Amniotic epithelial cell (primary cell): ENCODE measurements at regions not wholly inside any gene's neighbourhood (a gene's known extent, or its start where the extent isn't known, plus 50 kb on each side); places are given as distances from the start of the nearest gene placed in this dataset.
"Not testable (repeated sequence)": the region's sequence is repeated elsewhere in the genome, so short reads cannot be mapped to it uniquely, and the experiment has no call there.

ENCODE experiments used
- DNase-seq: peaks from one replicate; pipeline ENCODE4 v3.0.0-alpha.2; 2010; ENCODE audit warnings: low read depth

DNA sequence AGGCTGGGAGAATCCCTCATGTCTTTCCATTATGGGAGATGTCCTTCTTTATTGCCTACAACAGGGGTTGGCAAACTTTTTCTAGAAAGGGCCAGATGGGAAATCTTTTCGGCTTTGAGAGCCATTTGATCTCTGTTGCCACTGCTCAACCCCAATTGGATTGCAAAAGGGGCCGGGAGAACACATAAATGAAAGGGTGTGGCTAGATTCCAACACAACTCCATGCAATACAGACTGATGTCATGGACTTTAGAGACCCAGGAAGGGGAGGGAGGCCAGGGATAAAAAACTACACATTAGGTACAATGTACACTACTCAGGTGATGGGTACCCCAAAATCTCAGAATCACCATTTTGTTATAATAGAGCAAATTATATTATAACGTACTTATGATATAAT lies 97.6 kb upstream of the SIM2 start:
- DNase-seq = no peak

DNA sequence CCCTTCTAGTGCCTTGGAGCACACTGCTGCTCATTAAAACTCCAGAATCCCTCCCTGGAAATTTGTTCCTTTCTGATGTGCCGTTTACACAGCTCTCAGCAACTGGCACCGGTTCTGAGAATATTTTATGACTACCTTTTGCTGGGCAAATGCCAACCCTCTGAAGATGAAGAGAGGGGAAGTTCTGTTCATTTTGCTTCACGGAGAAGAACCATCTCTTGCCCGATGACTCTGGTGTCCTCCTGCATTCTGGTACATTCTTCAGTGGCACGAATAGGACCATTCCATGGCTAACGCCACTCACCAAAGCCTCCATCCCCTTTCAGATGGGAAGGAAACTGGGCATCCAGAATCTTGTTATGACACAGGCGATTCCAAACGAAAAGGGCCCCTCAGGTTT lies 96.2 kb upstream of the SIM2 start:
- DNase-seq = no peak

DNA sequence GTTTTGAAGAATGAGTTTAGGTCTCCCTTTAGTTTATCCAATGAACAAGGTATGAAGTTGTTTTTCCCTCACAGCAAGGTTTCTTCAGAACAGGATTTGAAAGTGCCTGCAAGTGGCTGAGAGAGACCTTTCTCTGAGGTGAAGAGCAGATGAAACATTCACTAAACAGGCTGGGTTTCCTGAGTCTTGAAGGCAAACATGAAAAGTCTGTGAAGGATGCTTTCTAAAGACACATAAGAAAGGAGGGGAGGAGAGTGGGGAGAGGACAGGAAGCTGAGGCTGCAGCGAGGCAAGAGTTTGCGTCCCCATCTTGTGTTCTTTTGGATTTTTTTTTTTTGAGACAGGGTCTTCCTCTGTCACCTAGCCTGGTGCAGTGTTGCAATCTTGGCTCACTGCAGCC lies 95.7 kb upstream of the SIM2 start:
- DNase-seq = no peak

DNA sequence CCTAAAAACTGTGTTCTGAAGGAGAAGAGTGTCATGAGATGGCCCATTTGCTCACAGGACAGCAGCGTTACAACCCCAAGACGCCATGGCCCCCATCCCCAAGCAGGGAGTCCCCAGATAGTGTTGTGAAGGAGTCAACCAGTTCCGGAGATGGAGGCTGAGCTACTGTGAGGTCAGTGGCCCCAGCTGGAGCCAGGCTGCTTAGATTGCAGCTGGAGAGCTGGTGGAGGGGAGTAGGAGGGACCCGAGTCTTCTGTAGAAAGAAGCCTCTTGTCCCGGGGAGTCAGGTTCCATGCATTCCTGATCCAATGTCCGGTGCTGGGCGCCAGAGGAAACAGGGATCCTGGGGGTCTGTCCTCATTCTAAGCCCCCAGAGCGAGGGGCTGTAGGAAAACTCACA lies 93.5 kb upstream of the SIM2 start:
- no peak for DNase-seq

DNA sequence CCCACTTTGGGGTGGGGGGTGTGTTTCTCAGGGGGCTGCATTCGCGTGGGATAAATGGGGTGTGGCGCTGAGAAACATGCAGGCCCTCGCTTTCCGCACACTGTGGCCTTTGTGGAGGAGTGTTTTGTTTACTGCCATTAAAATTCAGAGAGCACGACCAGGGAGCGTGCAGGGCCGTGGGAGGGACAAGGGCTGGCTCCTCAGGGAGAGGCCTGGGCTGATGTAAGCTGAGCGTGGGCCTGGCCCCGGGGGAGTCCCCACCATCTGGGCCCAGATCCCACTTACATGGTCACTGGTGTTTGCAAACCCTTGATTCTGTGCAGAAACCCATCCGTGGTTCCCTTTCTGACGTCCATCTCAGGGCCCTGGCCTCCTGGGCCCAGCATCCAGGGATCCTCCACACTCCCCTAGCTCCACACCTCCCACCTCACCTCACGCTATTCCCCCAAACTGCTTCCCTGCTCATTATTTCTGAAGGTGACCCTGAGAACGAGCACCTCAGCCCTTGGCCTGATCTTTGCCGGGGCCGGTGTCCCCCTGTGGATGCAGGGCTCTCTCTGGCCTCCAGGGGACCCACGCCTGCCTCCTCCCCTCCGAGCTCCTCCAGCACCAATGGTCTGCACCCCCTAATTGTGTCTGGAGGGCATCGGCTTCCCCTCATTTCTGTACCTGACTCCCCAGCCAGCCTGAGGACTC lies 92.5 kb upstream of the SIM2 start:
- no peak for DNase-seq

GRCh38 chr21:36606983-36607325 lies 92.0 kb upstream of the SIM2 start:
- no peak for DNase-seq

DNA sequence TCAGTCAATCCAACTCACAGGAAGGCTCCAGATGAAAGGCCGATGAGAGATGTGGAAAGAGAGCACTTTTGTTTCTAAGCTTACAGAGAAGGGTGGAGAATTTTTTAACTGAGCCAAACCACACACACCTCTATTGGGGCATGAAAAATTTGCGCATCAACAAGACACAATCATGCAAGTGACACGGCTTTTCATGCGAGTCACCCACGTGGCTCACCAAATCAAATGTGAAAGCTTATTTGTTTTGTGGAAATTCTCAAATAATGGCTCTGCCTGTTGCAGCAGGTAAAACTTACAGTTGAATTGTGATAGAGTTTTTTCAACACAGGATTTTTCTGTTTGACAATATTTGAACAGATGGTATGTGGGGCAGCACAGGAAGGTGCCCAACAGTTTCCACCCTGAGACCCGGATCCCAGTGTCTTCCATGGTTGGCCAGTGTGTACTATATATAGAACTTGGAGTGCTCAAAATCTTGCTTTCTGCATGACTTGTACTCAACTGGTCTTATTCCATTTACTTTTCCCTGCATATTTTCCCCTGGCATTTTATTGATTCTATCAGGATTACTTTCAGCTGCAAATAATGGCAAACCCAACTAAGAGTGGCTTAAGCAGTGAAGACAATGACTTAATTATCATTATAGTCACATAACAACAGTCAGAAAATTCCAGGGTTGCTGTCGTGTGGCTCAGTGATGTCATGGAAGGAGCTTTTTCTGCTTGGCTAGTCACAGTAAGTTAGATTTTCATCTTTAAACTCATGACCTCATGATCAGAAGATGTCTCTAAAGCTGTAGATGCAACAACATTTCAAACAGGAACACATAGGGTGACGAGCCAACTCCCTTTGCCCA lies 90.6 kb upstream of the SIM2 start:
- no peak for DNase-seq

DNA sequence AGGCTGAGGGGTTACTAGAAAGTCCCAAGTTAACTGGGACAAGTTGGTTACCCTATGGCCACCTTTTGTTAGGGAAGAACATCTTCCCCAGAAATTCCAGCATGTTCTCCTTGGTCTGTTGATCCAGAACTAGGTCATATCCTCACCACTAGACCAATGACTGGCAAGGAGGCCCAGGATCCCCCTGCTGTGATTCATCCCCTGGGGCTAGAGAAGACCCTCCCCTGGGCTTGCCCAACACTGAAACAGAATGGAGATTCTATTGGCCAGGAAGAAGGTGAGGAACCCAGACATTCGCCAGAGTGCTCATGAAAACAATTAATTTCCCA lies 90.1 kb upstream of the SIM2 start:
- DNase-seq = no peak

GRCh38 chr21:36609654-36610053 lies 89.3 kb upstream of the SIM2 start:
- DNase-seq = no peak

GRCh38 chr21:36610201-36610600 lies 88.7 kb upstream of the SIM2 start:
- no peak for DNase-seq

DNA sequence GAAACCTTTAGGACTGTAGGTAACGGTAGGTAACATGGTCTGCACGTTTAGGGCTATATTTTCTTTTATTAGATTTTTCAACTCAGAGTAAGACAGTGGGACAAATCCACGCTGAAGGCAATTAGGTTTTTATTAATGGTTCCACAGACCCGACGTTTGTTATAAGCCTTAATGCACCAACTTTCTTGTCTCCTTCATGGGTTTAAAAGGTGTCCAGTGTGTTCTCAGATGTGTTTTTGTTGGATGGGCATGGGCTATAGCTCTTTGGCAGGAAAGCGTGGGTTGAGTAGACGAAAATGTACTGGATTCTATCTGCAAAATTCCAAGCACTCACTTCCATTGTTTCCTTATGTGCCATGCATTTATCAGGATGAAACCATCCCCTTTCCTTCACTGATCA lies 88.0 kb upstream of the SIM2 start:
- no peak for DNase-seq

- DNase-seq = no peak
Observed at GRCh38 chr21:36611379-36611778, 87.5 kb upstream of the SIM2 start.

DNA sequence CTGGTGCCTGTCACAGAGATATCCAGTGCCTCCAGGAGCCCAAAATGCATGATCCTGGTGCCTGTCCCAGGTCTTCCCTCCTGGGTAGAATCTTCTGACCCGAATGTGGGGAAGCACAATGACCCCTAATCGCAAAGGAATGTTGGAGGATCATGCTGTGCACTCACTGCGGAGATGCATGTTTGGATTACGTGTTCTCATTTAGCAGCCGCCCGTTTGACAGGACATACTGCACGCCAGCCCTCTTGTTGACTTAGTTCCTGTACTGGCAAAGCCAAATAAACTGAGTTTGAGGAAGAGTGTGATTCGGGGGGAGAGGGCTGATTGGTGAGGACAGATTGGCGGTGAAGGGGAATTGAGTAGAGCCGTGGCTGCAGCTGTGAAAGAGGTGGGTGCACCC lies 85.9 kb upstream of the SIM2 start:
- DNase-seq = peak; percentile 21

- DNase-seq = no peak
Observed at GRCh38 chr21:36613554-36613953, 85.4 kb upstream of the SIM2 start.

GRCh38 chr21:36615274-36615964 lies 83.5 kb upstream of the SIM2 start:
- no peak for DNase-seq

- not testable (repeated sequence) for DNase-seq
Observed at GRCh38 chr21:36616773-36617172, 82.1 kb upstream of the SIM2 start.

GRCh38 chr21:36621794-36622193 lies 77.1 kb upstream of the SIM2 start:
- DNase-seq = not testable (repeated sequence)

DNA sequence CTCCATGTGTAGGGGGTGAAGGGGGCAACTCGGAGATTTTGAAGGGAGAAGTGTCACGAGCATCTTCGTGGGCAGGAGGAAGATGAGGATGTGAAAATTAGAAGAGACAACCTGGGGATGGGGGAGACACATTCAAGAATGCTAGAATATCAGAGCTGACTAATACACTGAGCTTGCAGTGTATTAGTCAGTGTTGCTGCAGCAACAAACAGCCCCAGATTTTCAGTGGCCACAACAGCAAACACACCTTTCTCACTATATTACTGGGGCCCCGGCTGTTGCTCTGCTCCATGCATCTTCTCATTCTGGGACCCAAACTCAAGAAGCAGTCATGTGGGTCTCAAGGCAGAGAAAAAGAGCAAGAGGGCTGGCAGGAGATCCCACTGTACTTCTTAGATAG lies 74.8 kb upstream of the SIM2 start:
- DNase-seq = no peak

GRCh38 chr21:36626791-36627190 lies 72.1 kb upstream of the SIM2 start:
- DNase-seq = no peak

DNA sequence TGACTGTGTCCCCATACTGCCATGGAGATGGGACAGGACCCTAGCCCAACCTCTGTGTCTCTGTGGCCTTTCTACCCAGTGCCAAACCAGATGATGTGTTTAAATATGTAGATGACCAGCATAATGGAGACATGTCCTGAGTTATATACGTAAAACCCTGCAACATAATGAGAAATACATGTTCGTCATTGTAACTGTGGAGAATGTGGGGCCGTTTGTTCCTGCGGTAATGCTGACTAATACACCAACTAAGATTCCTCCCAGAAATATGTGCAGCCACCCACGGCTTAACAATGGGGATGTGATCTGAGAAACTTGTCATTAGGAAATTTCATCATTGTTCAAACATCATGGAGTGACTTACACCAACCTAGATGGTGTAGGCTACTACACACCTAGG lies 71.7 kb upstream of the SIM2 start:
- DNase-seq = peak; percentile 21

DNA sequence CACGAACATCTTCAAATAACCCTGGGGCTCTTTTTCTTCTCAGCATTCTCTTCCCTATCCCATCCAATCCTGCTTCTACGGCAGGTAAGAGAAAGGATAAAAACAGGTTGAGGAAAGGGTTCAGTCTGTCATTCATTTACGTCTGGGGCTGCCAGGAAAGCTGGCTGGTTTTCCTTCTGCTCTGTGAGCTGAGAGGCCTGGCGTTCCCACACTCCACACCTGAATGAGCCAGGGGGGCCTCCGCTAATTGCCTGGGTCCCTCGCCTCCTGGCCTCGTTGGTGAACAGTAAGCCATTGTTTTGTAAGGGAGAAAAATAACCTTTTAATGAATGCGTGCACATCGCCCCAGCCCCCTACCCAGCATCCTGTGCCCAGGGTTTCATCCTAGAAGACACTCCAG lies 70.8 kb upstream of the SIM2 start:
- DNase-seq = no peak

GRCh38 chr21:36628761-36629460 lies 70.0 kb upstream of the SIM2 start:
- DNase-seq = no peak
